Smooth muscle cell (in vitro differentiated cells): ENCODE measurements at regions not wholly inside any gene's neighbourhood (a gene's known extent, or its start where the extent isn't known, plus 50 kb on each side); places are given as distances from the start of the nearest gene placed in this dataset.

Experiments
- DNase-seq: peaks from one replicate; lab custom pipeline; 2025; ENCODE audit not compliant: unreplicated experiment; lab: John Stamatoyannopoulos, UW
- H2AFZ ChIP-seq: fragments of 200-600 bp; sonication (generic); 2 replicates; pipeline ENCODE4 v1.6.0; 2016; ENCODE audit warnings: antibody characterized with exemption, low read depth, mild to moderate bottlenecking
- H3F3A ChIP-seq: fragments of 200-600 bp; sonication (generic); 2 replicates; pipeline ENCODE4 v1.6.0; 2017; ENCODE audit warnings: antibody characterized with exemption, low read depth
- H3K27ac ChIP-seq: fragments of 200-600 bp; sonication (generic); 2 replicates; pipeline ENCODE4 v1.5.1; 2016; ENCODE audit warnings: low read depth, mild to moderate bottlenecking
- H3K27me3 ChIP-seq: fragments of 200-600 bp; sonication (generic); 2 replicates; pipeline ENCODE4 v1.6.1; 2016; ENCODE audit warnings: low read depth, mild to moderate bottlenecking
- H3K36me3 ChIP-seq: fragments of 200-600 bp; sonication (generic); 2 replicates; pipeline ENCODE4 v1.5.1; 2016; ENCODE audit warnings: low read depth
- H3K4me1 ChIP-seq: fragments of 200-600 bp; sonication (generic); 2 replicates; pipeline ENCODE4 v1.5.1; 2016; ENCODE audit warnings: low read depth
- H3K4me2 ChIP-seq: fragments of 200-600 bp; sonication (generic); 2 replicates; pipeline ENCODE4 v1.6.0; 2016; ENCODE audit warnings: mild to moderate bottlenecking
- H3K4me3 ChIP-seq: fragments of 200-600 bp; sonication (generic); 2 replicates; pipeline ENCODE4 v1.5.1; 2016; ENCODE audit warnings: mild to moderate bottlenecking
- H3K79me2 ChIP-seq: fragments of 200-600 bp; sonication (generic); 2 replicates; pipeline ENCODE4 v1.6.0; 2016; ENCODE audit warnings: low read depth, mild to moderate bottlenecking
- H3K9ac ChIP-seq: fragments of 200-600 bp; sonication (generic); 2 replicates; pipeline ENCODE4 v1.6.0; 2016; ENCODE audit warnings: low read depth
- H3K9me3 ChIP-seq: fragments of 200-600 bp; sonication (generic); replicated peaks from 2 replicates; pipeline ENCODE4 v1.5.1; 2016; ENCODE audit warnings: low read depth
- H4K20me1 ChIP-seq: fragments of 200-600 bp; sonication (generic); 2 replicates; pipeline ENCODE4 v1.6.0; 2016; ENCODE audit warnings: low read depth
- WGBS: methylation state at CpG from one replicate; pipeline ENCODE4 v1.1.7; 2016; ENCODE audit warnings: low lambda C conversion rate; 5-methylcytosine and 5-hydroxymethylcytosine counted together
- TF ChIP-seq, protein P1 (sequence below): fragments of 200-600 bp; sonication (generic); IDR thresholded peaks from 2 replicates; pipeline ENCODE4 v1.5.1; 2017; ENCODE audit warnings: borderline replicate concordance, mild to moderate bottlenecking, antibody characterized with exemption; ENCODE audit not compliant: insufficient read depth, poor library complexity, severe bottlenecking

GRCh38 chr6:148053796-148054195 lies 288.8 kb upstream of the SASH1 start:
- H3K4me3 ChIP-seq = no peak overlapping the region
- no peak overlapping the region for H3K27ac ChIP-seq
- DNase-seq = no peak
- TF ChIP-seq, protein P1, sequence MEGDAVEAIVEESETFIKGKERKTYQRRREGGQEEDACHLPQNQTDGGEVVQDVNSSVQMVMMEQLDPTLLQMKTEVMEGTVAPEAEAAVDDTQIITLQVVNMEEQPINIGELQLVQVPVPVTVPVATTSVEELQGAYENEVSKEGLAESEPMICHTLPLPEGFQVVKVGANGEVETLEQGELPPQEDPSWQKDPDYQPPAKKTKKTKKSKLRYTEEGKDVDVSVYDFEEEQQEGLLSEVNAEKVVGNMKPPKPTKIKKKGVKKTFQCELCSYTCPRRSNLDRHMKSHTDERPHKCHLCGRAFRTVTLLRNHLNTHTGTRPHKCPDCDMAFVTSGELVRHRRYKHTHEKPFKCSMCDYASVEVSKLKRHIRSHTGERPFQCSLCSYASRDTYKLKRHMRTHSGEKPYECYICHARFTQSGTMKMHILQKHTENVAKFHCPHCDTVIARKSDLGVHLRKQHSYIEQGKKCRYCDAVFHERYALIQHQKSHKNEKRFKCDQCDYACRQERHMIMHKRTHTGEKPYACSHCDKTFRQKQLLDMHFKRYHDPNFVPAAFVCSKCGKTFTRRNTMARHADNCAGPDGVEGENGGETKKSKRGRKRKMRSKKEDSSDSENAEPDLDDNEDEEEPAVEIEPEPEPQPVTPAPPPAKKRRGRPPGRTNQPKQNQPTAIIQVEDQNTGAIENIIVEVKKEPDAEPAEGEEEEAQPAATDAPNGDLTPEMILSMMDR = no peak
- no peaks in the 10 kb centered on the region for H3K27me3 ChIP-seq
- H3K4me2 ChIP-seq = no peak overlapping the region
- H3K36me3 ChIP-seq = no peaks in the 10 kb centered on the region
- H3F3A ChIP-seq = no peaks in the 10 kb centered on the region
- H3K79me2 ChIP-seq = no peaks in the 10 kb centered on the region
- no peaks in the 10 kb centered on the region for H3K9me3 ChIP-seq
- H4K20me1 ChIP-seq = no peaks in the 10 kb centered on the region
- H3K4me1 ChIP-seq = no peaks in the 10 kb centered on the region
- H2AFZ ChIP-seq = no peak overlapping the region
- H3K9ac ChIP-seq = no peak overlapping the region

DNA sequence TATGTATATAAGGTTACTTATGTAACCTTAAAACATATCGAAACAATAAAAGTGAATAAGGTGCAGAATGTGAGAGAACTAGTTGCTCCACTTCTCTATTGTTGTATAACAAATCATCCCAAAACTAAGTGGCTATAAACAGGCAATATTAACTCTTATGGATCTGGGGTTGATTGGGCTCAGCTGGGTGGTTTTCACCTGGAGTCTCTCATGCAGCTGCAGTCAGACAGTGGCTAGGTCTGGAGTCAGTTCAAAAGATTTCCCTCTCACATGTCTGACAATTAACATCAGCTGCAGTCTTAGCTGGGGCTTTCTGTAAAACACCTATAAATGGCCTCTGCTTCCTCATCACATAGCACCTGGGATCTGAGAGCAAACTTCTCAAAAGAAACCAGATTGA lies 288.4 kb upstream of the SASH1 start:
- TF ChIP-seq, protein P1 = no peak
- Histone ChIP-seq H3K9ac (no peak overlapping the region), H3F3A (no peaks in the 10 kb centered on the region), H2AFZ (no peak overlapping the region), H3K27me3 (no peaks in the 10 kb centered on the region), H3K79me2 (no peaks in the 10 kb centered on the region), H3K4me2 (no peak overlapping the region), H3K4me1 (no peaks in the 10 kb centered on the region), H3K4me3 (no peak overlapping the region), H3K27ac (no peak overlapping the region), H3K9me3 (no peaks in the 10 kb centered on the region), H3K36me3 (no peaks in the 10 kb centered on the region), H4K20me1 (no peaks in the 10 kb centered on the region)
- no peak for DNase-seq
- 97% methylated on average over 1 of the region's 1 CpG for WGBS

DNA sequence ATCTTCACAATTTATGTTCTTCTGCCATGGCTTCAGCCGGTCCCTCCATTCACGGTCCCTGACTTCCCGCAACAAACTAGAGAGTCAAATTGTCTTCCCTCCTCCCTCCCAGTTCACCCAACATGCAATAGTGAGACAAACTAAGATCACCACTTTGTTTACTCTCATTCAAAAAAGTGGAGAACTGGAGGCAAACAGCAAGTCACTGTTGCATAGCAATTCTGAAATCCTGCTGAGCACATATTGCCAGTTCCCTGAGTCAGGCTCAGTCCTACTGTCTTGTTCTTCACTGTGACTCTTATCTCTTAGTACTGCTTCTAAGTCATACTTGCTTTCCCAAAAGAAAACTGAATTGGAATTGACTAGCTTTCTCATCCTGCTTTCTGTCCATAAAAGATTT lies 287.2 kb upstream of the SASH1 start:
- Histone ChIP-seq H3K36me3 (no peaks in the 10 kb centered on the region), H3K79me2 (no peaks in the 10 kb centered on the region), H3K4me2 (no peak overlapping the region), H3K27me3 (no peaks in the 10 kb centered on the region), H4K20me1 (no peaks in the 10 kb centered on the region), H3K9ac (no peak overlapping the region), H3K4me3 (no peak overlapping the region), H3K4me1 (no peaks in the 10 kb centered on the region), H3K9me3 (no peaks in the 10 kb centered on the region), H2AFZ (no peak overlapping the region), H3F3A (no peaks in the 10 kb centered on the region), H3K27ac (no peak overlapping the region)
- 77% methylated on average over 3 of the region's 3 CpGs for WGBS
- TF ChIP-seq, protein P1 = no peak
- no peak for DNase-seq

GRCh38 chr6:148059869-148060268 lies 282.8 kb upstream of the SASH1 start:
- H3K9me3 ChIP-seq = no peaks in the 10 kb centered on the region
- H3K27ac ChIP-seq = no peak overlapping the region
- no peak overlapping the region for H3K4me2 ChIP-seq
- DNase-seq = no peak
- H2AFZ ChIP-seq = no peak overlapping the region
- no peaks in the 10 kb centered on the region for H4K20me1 ChIP-seq
- H3K36me3 ChIP-seq = no peaks in the 10 kb centered on the region
- no peaks in the 10 kb centered on the region for H3K79me2 ChIP-seq
- no peak overlapping the region for H3K9ac ChIP-seq
- H3F3A ChIP-seq = no peaks in the 10 kb centered on the region
- no peaks in the 10 kb centered on the region for H3K27me3 ChIP-seq
- H3K4me3 ChIP-seq = no peak overlapping the region
- TF ChIP-seq, protein P1 = no peak
- 100% methylated on average over 1 of the region's 1 CpG for WGBS
- no peaks in the 10 kb centered on the region for H3K4me1 ChIP-seq
